RPMI7951 (cell line): ENCODE measurements at regions not wholly inside any gene's neighbourhood (a gene's known extent, or its start where the extent isn't known, plus 50 kb on each side); places are given as distances from the start of the nearest gene placed in this dataset.

Source experiments
- DNase-seq: peaks from one replicate; pipeline ENCODE4 v3.0.0-alpha.2; 2012; ENCODE audit warnings: low read depth

- peak; percentile 56 for DNase-seq
These were observed 393.3 kb upstream of the CBLB start for GRCh38 chr3:106261915-106262683.

GRCh38 chr3:106263011-106263410, 394.2 kb upstream of the CBLB start:
- no peak for DNase-seq

GRCh38 chr3:106263546-106263945, 394.7 kb upstream of the CBLB start:
- DNase-seq, result no peak

- no peak for DNase-seq
These were observed 396.9 kb upstream of the CBLB start for GRCh38 chr3:106265704-106266103.

GRCh38 chr3:106268696-106269095, 399.9 kb upstream of the CBLB start:
- DNase-seq, result no peak

- DNase-seq, result no peak
These were observed 403.5 kb upstream of the CBLB start for GRCh38 chr3:106272302-106272701.

- DNase-seq, result no peak
These were observed 406.8 kb upstream of the CBLB start for GRCh38 chr3:106275592-106275991.

GRCh38 chr3:106276151-106276550, 407.3 kb upstream of the CBLB start:
- DNase-seq, result no peak

- DNase-seq, result no peak
These were observed 408.2 kb upstream of the CBLB start for GRCh38 chr3:106276755-106277612.

GRCh38 chr3:106277731-106278130, 408.9 kb upstream of the CBLB start:
- DNase-seq, result no peak

GRCh38 chr3:106281221-106281620, 412.4 kb upstream of the CBLB start:
- DNase-seq, result no peak

GRCh38 chr3:106282943-106283342, 414.1 kb upstream of the CBLB start:
- DNase-seq, result no peak

GRCh38 chr3:106288781-106289180, 420.0 kb upstream of the CBLB start:
- no peak for DNase-seq

GRCh38 chr3:106290304-106290997, 421.6 kb upstream of the CBLB start:
- DNase-seq, result no peak

GRCh38 chr3:106293161-106293560, 424.3 kb upstream of the CBLB start:
- DNase-seq, result no peak

GRCh38 chr3:106294121-106294520, 425.3 kb upstream of the CBLB start:
- no peak for DNase-seq

GRCh38 chr3:106296062-106296461, 427.2 kb upstream of the CBLB start:
- no peak for DNase-seq

- peak; percentile 69 for DNase-seq
These were observed 430.7 kb upstream of the CBLB start for GRCh38 chr3:106299300-106300098.

- no peak for DNase-seq
These were observed 433.8 kb upstream of the CBLB start for GRCh38 chr3:106302451-106303221.

GRCh38 chr3:106303766-106304165, 435.0 kb upstream of the CBLB start:
- no peak for DNase-seq

GRCh38 chr3:106305127-106305526, 436.3 kb upstream of the CBLB start:
- DNase-seq, result no peak
